Neural cell (in vitro differentiated cells): ENCODE measurements at regions not wholly inside any gene's neighbourhood (a gene's known extent, or its start where the extent isn't known, plus 50 kb on each side); places are given as distances from the start of the nearest gene placed in this dataset.

Source experiments
- CTCF ChIP-seq: fragments of 450-650 bp; IDR thresholded peaks from 2 replicates; pipeline ENCODE4 v1.5.1; 2014; ENCODE audit warnings: antibody characterized with exemption, mild to moderate bottlenecking, moderate library complexity; ENCODE audit not compliant: poor library complexity, severe bottlenecking
- EP300 ChIP-seq: fragments of 450-650 bp; conservative IDR thresholded peaks from 2 replicates; pipeline ENCODE4 v1.6.1; 2014; ENCODE audit warnings: antibody characterized with exemption, mild to moderate bottlenecking, moderate library complexity; ENCODE audit not compliant: poor library complexity, severe bottlenecking
- EZH2 ChIP-seq: fragments of 200-600, 300-800 bp; shearing (Covaris generic), sonication (generic); IDR thresholded peaks from 2 replicates; pipeline ENCODE4 v1.6.1; 2014; ENCODE audit warnings: antibody characterized with exemption, low read length, borderline replicate concordance, mild to moderate bottlenecking; ENCODE audit not compliant: insufficient read depth, poor library complexity, severe bottlenecking
- MXI1 ChIP-seq: fragments of 450-650 bp; conservative IDR thresholded peaks from 2 replicates; pipeline ENCODE4 v1.6.1; 2014; ENCODE audit warnings: antibody characterized with exemption, mild to moderate bottlenecking; ENCODE audit not compliant: poor library complexity, severe bottlenecking
- POLR2AphosphoS5 ChIP-seq: IDR thresholded peaks from 2 replicates; pipeline ENCODE4 v1.6.1; 2012
- RAD21 ChIP-seq: fragments of 450-650 bp; conservative IDR thresholded peaks from 2 replicates; pipeline ENCODE4 v1.6.1; 2014; ENCODE audit warnings: antibody characterized with exemption, mild to moderate bottlenecking, moderate library complexity
- REST ChIP-seq: IDR thresholded peaks from 2 replicates; pipeline ENCODE4 v1.6.1; 2012; ENCODE audit warnings: borderline replicate concordance
- SMC3 ChIP-seq: fragments of 450-650 bp; conservative IDR thresholded peaks from 2 replicates; pipeline ENCODE4 v1.6.1; 2014; ENCODE audit warnings: antibody characterized with exemption, mild to moderate bottlenecking, moderate library complexity; ENCODE audit not compliant: poor library complexity

- TF ChIP-seq CTCF, result no peak
- TF ChIP-seq POLR2AphosphoS5, result no peak
- no peak for TF ChIP-seq EP300
- no peak for TF ChIP-seq MXI1
- TF ChIP-seq RAD21, result no peak
- TF ChIP-seq EZH2, result no peak
- TF ChIP-seq REST, result no peak
- no peak for TF ChIP-seq SMC3
Observed at GRCh38 chr5:158586054-158586453, 513.7 kb downstream of the EBF1 start.
